ENCODE measurements at regions not wholly inside any gene's neighbourhood (a gene's known extent, or its start where the extent isn't known, plus 50 kb on each side); places are given as distances from the start of the nearest gene placed in this dataset.

DNA sequence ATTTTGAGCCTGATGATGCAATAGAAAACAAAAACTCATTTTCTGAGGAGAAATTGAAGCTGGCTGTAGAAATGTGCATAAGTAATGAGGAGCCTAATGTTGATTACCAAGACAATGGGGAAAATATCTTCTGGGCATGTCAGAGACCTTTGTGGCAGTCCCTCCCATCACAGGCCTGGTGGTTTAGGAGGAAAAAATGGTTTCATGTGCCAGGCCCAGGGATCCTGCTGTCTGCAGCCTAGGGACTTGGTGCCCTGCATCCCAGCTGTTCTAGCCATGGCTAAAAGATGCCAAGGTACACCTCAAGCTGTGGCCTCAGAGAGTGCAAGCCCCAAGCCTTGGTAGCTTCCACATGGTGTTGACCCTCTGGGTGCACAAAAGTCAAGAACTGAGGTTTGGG lies 128.7 kb upstream of the ARHGEF9 start:
- H3K27ac ChIP-seq: no peak overlapping the region
- TF ChIP-seq ZFX (IDR thresholded peaks at IDR 0.05) (no peak), CTCF (conservative IDR thresholded peaks at IDR 0.05) (no peak)

DNA sequence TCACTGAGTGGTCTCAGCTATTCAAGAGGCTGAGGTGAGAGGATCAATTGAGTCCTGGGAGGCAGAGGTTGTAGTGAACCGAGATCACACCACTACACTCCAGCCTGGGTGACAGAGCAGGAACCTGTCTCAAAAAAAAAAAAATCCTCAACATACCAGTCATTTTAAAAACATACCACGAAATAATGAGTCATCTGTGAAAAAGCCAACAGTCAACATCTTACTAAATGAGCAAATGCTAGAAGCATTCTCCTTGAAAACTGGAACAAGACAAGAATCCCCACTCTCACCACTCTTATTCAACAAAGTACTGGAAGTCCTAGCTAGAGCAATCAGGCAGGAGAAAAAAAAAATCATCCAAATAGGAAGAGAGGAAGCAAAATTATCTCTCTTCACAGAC lies 104.0 kb upstream of the ARHGEF9 start:
- H3K27ac ChIP-seq: no peak overlapping the region
- TF ChIP-seq ZFX (IDR thresholded peaks at IDR 0.05) (no peak), CTCF (conservative IDR thresholded peaks at IDR 0.05) (no peak)

DNA sequence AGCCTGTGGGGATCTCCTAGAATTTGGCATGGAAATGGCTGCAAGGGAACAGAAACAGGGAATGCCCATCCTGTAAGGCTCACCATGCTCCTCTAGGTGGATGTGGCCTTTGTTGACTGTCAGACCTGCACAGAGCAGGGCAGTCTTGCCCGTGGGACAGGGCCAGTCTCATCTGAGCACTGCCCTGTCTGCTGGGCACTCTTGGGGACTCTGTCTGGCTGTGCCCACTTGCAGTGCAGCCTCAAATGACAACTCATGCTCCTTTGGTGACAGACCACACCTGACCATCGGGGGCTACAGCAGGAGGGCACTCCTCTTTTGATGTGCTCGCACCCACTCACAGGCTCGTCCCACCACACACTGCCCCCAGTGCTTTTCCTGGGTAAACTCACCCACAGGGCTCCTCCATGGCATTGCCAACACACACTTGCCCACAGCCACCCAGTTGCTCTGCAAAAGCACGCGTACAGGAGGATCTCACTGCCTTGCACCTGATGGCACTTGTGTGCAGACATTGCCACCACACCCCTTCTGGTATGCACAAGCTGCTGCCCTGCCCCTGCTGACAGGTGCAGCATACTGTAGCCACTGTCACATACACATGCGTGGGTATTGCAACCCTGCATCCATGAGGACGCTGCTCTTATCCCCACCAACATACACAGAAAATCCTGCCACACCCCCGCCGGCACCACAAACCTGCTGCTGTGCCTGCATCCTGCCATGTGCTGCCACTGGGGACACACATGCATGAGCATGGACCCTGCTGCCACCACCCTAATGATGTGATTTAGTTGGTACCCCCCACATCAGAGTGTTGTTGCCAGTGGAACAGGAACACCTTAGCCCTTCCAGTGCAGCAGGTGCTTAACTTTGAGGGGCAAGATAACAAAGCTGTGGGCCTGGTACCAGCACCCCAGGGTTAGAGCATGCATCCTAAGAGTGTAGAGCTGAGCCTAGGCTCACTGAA lies 100.1 kb upstream of the ARHGEF9 start:
- TF ChIP-seq ZFX (IDR thresholded peaks at IDR 0.05) (no peak), CTCF (conservative IDR thresholded peaks at IDR 0.05) (no peak)
- no peak overlapping the region for H3K27ac ChIP-seq

GRCh38 chrX:63869506-63869905 lies 84.5 kb upstream of the ARHGEF9 start:
- TF ChIP-seq CTCF (conservative IDR thresholded peaks at IDR 0.05) (no peak), ZFX (IDR thresholded peaks at IDR 0.05) (no peak)
- H3K27ac ChIP-seq: no peak overlapping the region

- TF ChIP-seq CTCF (conservative IDR thresholded peaks at IDR 0.05) (no peak), ZFX (IDR thresholded peaks at IDR 0.05) (no peak)
- H3K27ac ChIP-seq: no peak overlapping the region
These were observed 70.9 kb upstream of the ARHGEF9 start for GRCh38 chrX:63855896-63856295.

DNA sequence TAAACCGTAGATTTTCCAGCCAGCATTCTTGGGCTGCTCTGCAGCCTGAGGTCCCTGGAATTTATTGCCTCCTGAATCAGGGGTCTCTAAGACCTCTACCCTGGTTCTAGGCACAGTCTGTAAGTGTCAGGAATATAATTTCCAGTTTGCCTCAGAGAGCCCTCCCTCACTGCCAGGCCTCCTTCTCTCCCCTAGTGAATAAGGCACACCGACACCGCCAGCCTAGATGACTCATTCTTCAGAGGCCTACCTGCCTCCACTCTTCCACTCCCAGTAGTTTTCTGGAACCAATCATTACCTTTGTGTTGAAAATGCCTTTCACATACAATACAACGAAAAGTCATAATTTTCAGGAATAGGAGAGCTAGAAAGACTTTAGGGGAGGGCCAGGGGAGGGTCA lies 50.3 kb upstream of the ARHGEF9 start:
- no peak overlapping the region for H3K27ac ChIP-seq
- TF ChIP-seq ZFX (IDR thresholded peaks at IDR 0.05) (no peak), CTCF (conservative IDR thresholded peaks at IDR 0.05) (no peak)

All from C4-2B (cell line).